ENCODE measurements at regions not wholly inside any gene's neighbourhood (a gene's known extent, or its start where the extent isn't known, plus 50 kb on each side); places are given as distances from the start of the nearest gene placed in this dataset.

- Histone ChIP-seq H3K9ac (ENCODE audit: low read length) (no peak overlapping the region), H3K79me2 (replicated peaks; ENCODE audit: insufficient read depth, low read length) (no peaks in the 10 kb centered on the region), H4K20me1 (ENCODE audit: insufficient read depth) (no peaks in the 10 kb centered on the region), H2AFZ (ENCODE audit: low read depth, low read length) (no peak overlapping the region), H3F3A (ENCODE audit: insufficient read depth, low read length, poor library complexity, severe bottlenecking) (no peaks in the 10 kb centered on the region), H3K36me3 (ENCODE audit: insufficient read depth, low read length) (no peaks in the 10 kb centered on the region), H3K9me3 (ENCODE audit: low read length) (no peaks in the 10 kb centered on the region), H3K9me2 (ENCODE audit: insufficient read depth, low read length) (no peaks in the 10 kb centered on the region), H3K4me3 (ENCODE audit: low read length) (no peak overlapping the region), H3K4me2 (ENCODE audit: low read length) (no peak overlapping the region), H3K27ac (ENCODE audit: low read length) (no peak overlapping the region), H3K27me3 (ENCODE audit: insufficient read depth, low read depth, low read length) (no peaks in the 10 kb centered on the region)
- TF ChIP-seq MXI1 (conservative IDR thresholded peaks at IDR 0.05; ENCODE audit: poor library complexity, severe bottlenecking), result no peak
- no peak for TF ChIP-seq REST (IDR thresholded peaks at IDR 0.05; ENCODE audit: borderline replicate concordance)
- no peak for TF ChIP-seq SMC3 (conservative IDR thresholded peaks at IDR 0.05; ENCODE audit: poor library complexity)
- no peak for TF ChIP-seq CTCF (IDR thresholded peaks at IDR 0.05; ENCODE audit: poor library complexity, severe bottlenecking)
- TF ChIP-seq RAD21 (conservative IDR thresholded peaks at IDR 0.05), result no peak
- no peak for TF ChIP-seq TAF1 (IDR thresholded peaks at IDR 0.05; ENCODE audit: low read depth)
- TF ChIP-seq EZH2 (IDR thresholded peaks at IDR 0.05; ENCODE audit: borderline replicate concordance, insufficient read depth, low read length, poor library complexity, severe bottlenecking), result no peak
- TF ChIP-seq EP300 (conservative IDR thresholded peaks at IDR 0.05; ENCODE audit: poor library complexity, severe bottlenecking), result no peak
- no peak for TF ChIP-seq POLR2AphosphoS5 (IDR thresholded peaks at IDR 0.05)
These were observed 92.1 kb upstream of the POU3F1 start for GRCh38 chr1:38138498-38139233.

GRCh38 chr1:38137164-38137563 is 90.6 kb upstream of the POU3F1 start:
- H3K4me3 ChIP-seq (ENCODE audit: low read length), result no peak overlapping the region
- no peaks in the 10 kb centered on the region for H3K9me3 ChIP-seq (ENCODE audit: low read length)
- H3K79me2 ChIP-seq (replicated peaks; ENCODE audit: insufficient read depth, low read length), result no peaks in the 10 kb centered on the region
- no peaks in the 10 kb centered on the region for H3K27me3 ChIP-seq (ENCODE audit: insufficient read depth, low read depth, low read length)
- no peak overlapping the region for H3K4me2 ChIP-seq (ENCODE audit: low read length)
- no peak overlapping the region for H2AFZ ChIP-seq (ENCODE audit: low read depth, low read length)
- no peaks in the 10 kb centered on the region for H3F3A ChIP-seq (ENCODE audit: insufficient read depth, low read length, poor library complexity, severe bottlenecking)
- no peaks in the 10 kb centered on the region for H3K36me3 ChIP-seq (ENCODE audit: insufficient read depth, low read length)
- H3K27ac ChIP-seq (ENCODE audit: low read length), result no peak overlapping the region
- TF ChIP-seq CTCF (IDR thresholded peaks at IDR 0.05; ENCODE audit: poor library complexity, severe bottlenecking) (no peak), EP300 (conservative IDR thresholded peaks at IDR 0.05; ENCODE audit: poor library complexity, severe bottlenecking) (no peak), REST (IDR thresholded peaks at IDR 0.05; ENCODE audit: borderline replicate concordance) (no peak), MXI1 (conservative IDR thresholded peaks at IDR 0.05; ENCODE audit: poor library complexity, severe bottlenecking) (no peak), SMC3 (conservative IDR thresholded peaks at IDR 0.05; ENCODE audit: poor library complexity) (no peak), TAF1 (IDR thresholded peaks at IDR 0.05; ENCODE audit: low read depth) (no peak), RAD21 (conservative IDR thresholded peaks at IDR 0.05) (no peak), EZH2 (IDR thresholded peaks at IDR 0.05; ENCODE audit: borderline replicate concordance, insufficient read depth, low read length, poor library complexity, severe bottlenecking) (no peak), POLR2AphosphoS5 (IDR thresholded peaks at IDR 0.05) (no peak)
- H4K20me1 ChIP-seq (ENCODE audit: insufficient read depth), result no peaks in the 10 kb centered on the region
- no peaks in the 10 kb centered on the region for H3K9me2 ChIP-seq (ENCODE audit: insufficient read depth, low read length)
- no peak overlapping the region for H3K9ac ChIP-seq (ENCODE audit: low read length)

All from neural cell (in vitro differentiated cells).